ENCODE measurements at regions not wholly inside any gene's neighbourhood (a gene's known extent, or its start where the extent isn't known, plus 50 kb on each side); places are given as distances from the start of the nearest gene placed in this dataset.

DNA sequence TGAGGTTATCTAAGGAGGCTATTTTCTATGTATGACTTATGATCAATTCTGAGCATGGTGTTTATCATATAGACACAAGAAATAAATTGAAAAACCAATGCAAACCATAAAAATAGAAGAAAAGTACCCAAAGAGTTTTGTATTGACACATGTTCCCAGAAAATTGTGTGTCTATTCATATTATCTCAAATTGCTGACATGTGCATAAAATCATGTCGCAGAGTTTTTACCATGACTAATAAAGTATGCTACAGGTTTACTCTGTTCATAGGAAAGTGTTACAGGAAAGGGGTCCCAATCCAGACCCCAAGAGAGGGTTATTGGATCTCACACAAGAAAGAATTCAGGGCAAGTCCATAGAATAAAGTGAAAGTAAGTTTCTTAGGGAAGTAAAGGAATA is 290.7 kb upstream of the NRXN1 start:
- TF ChIP-seq EZH2 (IDR thresholded peaks at IDR 0.05; ENCODE audit: insufficient read depth, poor library complexity, severe bottlenecking), result no peak
- TF ChIP-seq EZH2phosphoT487 (IDR thresholded peaks at IDR 0.05; ENCODE audit: insufficient read depth, low read depth), result no peak

Measured in GM23248 (cell line).